22Rv1 (cell line): ENCODE measurements at regions not wholly inside any gene's neighbourhood (a gene's known extent, or its start where the extent isn't known, plus 50 kb on each side); places are given as distances from the start of the nearest gene placed in this dataset.

Source experiments
- CTCF ChIP-seq: fragments of 450-650 bp; IDR thresholded peaks from 2 replicates; pipeline ENCODE4 v1.5.1; 2017; ENCODE audit warnings: mild to moderate bottlenecking
- ZFX ChIP-seq: fragments of 450-650 bp; IDR thresholded peaks from 2 replicates; pipeline ENCODE4 v1.6.1; 2017; ENCODE audit warnings: antibody characterized with exemption, borderline replicate concordance

- TF ChIP-seq CTCF (no peak), ZFX (no peak)
Observed at GRCh38 chr3:55297706-55298105, 189.4 kb downstream of the WNT5A start.
